KMS-11 (cell line): ENCODE measurements at regions not wholly inside any gene's neighbourhood (a gene's known extent, or its start where the extent isn't known, plus 50 kb on each side); places are given as distances from the start of the nearest gene placed in this dataset.
A peak's percentile ranks its signal among the peaks of the same experiment; 100 is the strongest.
"Not testable (repeated sequence)": the region's sequence is repeated elsewhere in the genome, so short reads cannot be mapped to it uniquely, and the experiment has no call there.

Source experiments
- H2AFZ ChIP-seq: fragments of 200-600 bp; sonication (generic); 2 replicates; pipeline ENCODE4 v1.6.1; 2016; ENCODE audit warnings: antibody characterized with exemption, mixed run types, low read depth
- H3K27ac ChIP-seq: fragments of 200-600 bp; sonication (generic); 2 replicates; pipeline ENCODE4 v1.6.1; 2016; ENCODE audit warnings: mild to moderate bottlenecking, mixed run types
- H3K27me3 ChIP-seq: fragments of 200-600 bp; sonication (generic); 2 replicates; pipeline ENCODE4 v1.6.1; 2017; ENCODE audit warnings: mild to moderate bottlenecking, low read depth, mixed run types, moderate library complexity; ENCODE audit not compliant: insufficient read depth
- H3K36me3 ChIP-seq: fragments of 200-600 bp; sonication (generic); 2 replicates; pipeline ENCODE4 v1.6.1; 2017; ENCODE audit warnings: mild to moderate bottlenecking, mixed run types; ENCODE audit not compliant: insufficient read depth
- H3K4me1 ChIP-seq: fragments of 200-600 bp; sonication (generic); 2 replicates; pipeline ENCODE4 v1.6.1; 2016; ENCODE audit warnings: mild to moderate bottlenecking, low read depth, mixed run types; ENCODE audit not compliant: poor library complexity, severe bottlenecking
- H3K4me2 ChIP-seq: fragments of 200-600 bp; sonication (generic); 2 replicates; pipeline ENCODE4 v1.7.0; 2016; ENCODE audit warnings: mild to moderate bottlenecking, mixed run types
- H3K4me3 ChIP-seq: fragments of 200-600 bp; sonication (generic); IDR thresholded peaks from 2 replicates; pipeline ENCODE4 v1.6.1; 2017; ENCODE audit warnings: low read depth, low read length, mixed read lengths; ENCODE audit not compliant: insufficient read depth
- H3K79me2 ChIP-seq: fragments of 200-600 bp; sonication (generic); 2 replicates; pipeline ENCODE4 v1.6.1; 2016; ENCODE audit warnings: low read depth, mixed run types; ENCODE audit not compliant: insufficient read depth
- H3K9ac ChIP-seq: fragments of 200-600 bp; sonication (generic); 2 replicates; pipeline ENCODE4 v1.6.1; 2016; ENCODE audit warnings: mild to moderate bottlenecking, mixed run types
- H4K20me1 ChIP-seq: fragments of 200-600 bp; sonication (generic); 2 replicates; pipeline ENCODE4 v1.6.1; 2016; ENCODE audit warnings: mild to moderate bottlenecking, mixed run types; ENCODE audit not compliant: insufficient read depth
- CTCF ChIP-seq: fragments of 200-600 bp; sonication (generic); conservative IDR thresholded peaks from 2 replicates; pipeline ENCODE4 v1.6.1; 2017; ENCODE audit warnings: low read depth, mild to moderate bottlenecking, antibody characterized with exemption, low read length, moderate library complexity, mixed read lengths

- no peak for TF ChIP-seq CTCF
- Histone ChIP-seq H4K20me1 (no peaks in the 10 kb centered on the region), H3K4me2 (no peak overlapping the region), H3K79me2 (no peaks in the 10 kb centered on the region), H3K4me3 (no peak overlapping the region), H3K36me3 (no peaks in the 10 kb centered on the region), H3K27ac (no peak overlapping the region), H3K4me1 (peaks cover 7% of the 10 kb centered on the region), H3K27me3 (no peaks in the 10 kb centered on the region), H2AFZ (no peak overlapping the region), H3K9ac (no peak overlapping the region)
These were observed 146.3 kb upstream of the ATF7IP start for GRCh38 chr12:14219156-14219555.

GRCh38 chr12:14219670-14220069, 145.8 kb upstream of the ATF7IP start:
- H3K4me1 ChIP-seq, H3K27ac ChIP-seq, H3K79me2 ChIP-seq, H3K9ac ChIP-seq, H3K27me3 ChIP-seq, H2AFZ ChIP-seq, H3K4me2 ChIP-seq, H3K36me3 ChIP-seq, H4K20me1 ChIP-seq, H3K4me3 ChIP-seq: not testable (repeated sequence)

DNA sequence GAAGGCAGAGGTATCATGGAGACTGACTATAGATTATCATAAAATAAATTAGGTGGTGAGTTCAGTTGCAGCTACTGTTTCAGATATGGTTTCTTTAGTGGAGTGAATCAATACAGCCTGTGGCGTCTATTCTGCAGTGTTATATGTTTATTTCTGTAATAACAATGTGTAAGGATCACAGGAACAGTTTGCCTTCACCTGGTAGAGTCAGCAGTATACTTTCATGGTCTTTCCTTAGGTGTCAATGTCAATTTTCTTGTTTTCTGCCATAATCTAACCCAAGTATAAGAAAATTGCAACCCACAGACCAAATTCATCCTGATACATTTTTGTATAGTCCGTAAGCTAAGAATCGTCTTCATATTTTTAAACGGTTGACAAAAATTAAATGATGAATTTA, 140.4 kb upstream of the ATF7IP start:
- no peak overlapping the region for H3K4me3 ChIP-seq
- no peak overlapping the region for H3K9ac ChIP-seq
- no peak for TF ChIP-seq CTCF
- H3K4me1 ChIP-seq = peaks cover 3% of the 10 kb centered on the region
- no peaks in the 10 kb centered on the region for H3K27me3 ChIP-seq
- no peak overlapping the region for H3K4me2 ChIP-seq
- no peak overlapping the region for H2AFZ ChIP-seq
- H4K20me1 ChIP-seq = no peaks in the 10 kb centered on the region
- no peak overlapping the region for H3K27ac ChIP-seq
- H3K79me2 ChIP-seq = no peaks in the 10 kb centered on the region
- H3K36me3 ChIP-seq = no peaks in the 10 kb centered on the region

GRCh38 chr12:14235176-14235575, 130.3 kb upstream of the ATF7IP start:
- not testable (repeated sequence) for H3K36me3 ChIP-seq, H3K79me2 ChIP-seq, H3K27ac ChIP-seq, H3K4me3 ChIP-seq, H2AFZ ChIP-seq, H3K9ac ChIP-seq, H3K4me2 ChIP-seq, H3K27me3 ChIP-seq, H4K20me1 ChIP-seq
- H3K4me1 ChIP-seq = peaks cover 11% of the 10 kb centered on the region

DNA sequence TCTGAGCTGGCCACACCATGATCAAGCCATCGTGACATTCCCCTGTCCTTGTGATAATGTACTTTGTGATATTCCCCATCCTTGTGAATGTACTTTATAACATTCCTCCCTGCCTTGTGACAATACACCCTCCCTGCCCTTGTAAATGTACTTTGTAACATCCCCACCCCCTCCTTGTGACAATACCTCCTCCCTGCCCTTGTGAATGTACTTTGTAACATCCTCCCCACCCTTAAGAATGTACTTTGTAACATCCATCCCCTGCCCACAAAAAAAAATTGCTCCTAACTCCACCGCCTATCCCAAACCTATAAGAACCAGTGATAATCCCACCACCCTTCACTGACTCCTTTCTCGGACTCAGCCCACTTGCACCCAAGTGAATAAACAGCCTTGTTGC, 128.8 kb upstream of the ATF7IP start:
- H3K79me2 ChIP-seq, H3K36me3 ChIP-seq, H4K20me1 ChIP-seq, H2AFZ ChIP-seq, H3K27ac ChIP-seq, H3K9ac ChIP-seq, H3K4me2 ChIP-seq, H3K27me3 ChIP-seq, H3K4me3 ChIP-seq: not testable (repeated sequence)
- peaks cover 19% of the 10 kb centered on the region for H3K4me1 ChIP-seq

DNA sequence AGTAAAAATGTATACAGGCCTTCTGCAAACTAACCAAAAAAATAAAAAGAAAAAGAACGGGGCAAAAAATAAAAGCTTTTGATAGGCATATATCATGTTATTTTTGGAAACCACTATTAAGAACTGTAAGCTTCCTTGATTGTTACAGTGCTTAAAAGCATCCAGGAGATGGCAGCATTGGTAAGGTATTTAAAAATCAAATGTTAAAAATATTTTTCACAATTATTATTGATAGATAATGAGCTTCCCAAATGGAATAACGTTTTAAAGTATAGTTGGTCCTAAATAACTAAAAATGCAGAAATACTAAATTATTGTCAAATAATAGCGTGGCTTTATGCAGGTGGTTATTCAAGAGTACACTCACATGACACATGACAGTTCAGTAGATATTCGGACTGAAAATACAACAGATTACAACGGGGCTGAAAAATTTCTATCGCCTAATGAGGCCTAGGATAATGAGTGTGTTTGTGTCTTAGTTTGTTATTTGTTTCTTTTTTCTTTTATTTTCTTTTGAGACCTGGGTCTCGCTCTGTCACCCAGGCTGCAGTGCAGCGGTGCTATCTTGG, 127.2 kb upstream of the ATF7IP start:
- Histone ChIP-seq H3K4me1 (peaks cover 19% of the 10 kb centered on the region), H3K9ac (no peak overlapping the region), H4K20me1 (no peaks in the 10 kb centered on the region), H3K4me2 (no peak overlapping the region), H3K36me3 (no peaks in the 10 kb centered on the region), H2AFZ (no peak overlapping the region), H3K4me3 (no peak overlapping the region), H3K79me2 (no peaks in the 10 kb centered on the region), H3K27me3 (no peaks in the 10 kb centered on the region), H3K27ac (no peak overlapping the region)
- peak; percentile 64 for TF ChIP-seq CTCF
